B cell (primary cell): ENCODE measurements at regions not wholly inside any gene's neighbourhood (a gene's known extent, or its start where the extent isn't known, plus 50 kb on each side); places are given as distances from the start of the nearest gene placed in this dataset.

Source experiments
- ATAC-seq: fragments of 200-7000 bp; cut with Tn5 transposase; one replicate; pipeline ENCODE4 v1.10.0; 2021; ENCODE audit warnings: low read depth, mild to moderate bottlenecking, moderate number of reproducible peaks, moderate library complexity
- CTCF ChIA-PET: fragments of 350-600 bp; sonication (Branson Sonifier 250); formaldehyde crosslinking; loops from one replicate; lab custom pipeline; 2021; ENCODE audit warnings: antibody characterized with exemption, inconsistent platforms; lab: Charles Lee
- POLR2A ChIA-PET: fragments of 350-600 bp; sonication (Branson Sonifier 250); formaldehyde crosslinking; loops from one replicate; lab custom pipeline; 2021; ENCODE audit warnings: antibody characterized with exemption; lab: Charles Lee
- DNase-seq: peaks from one replicate; pipeline ENCODE4 v3.0.0; 2013
- H2AFZ ChIP-seq: 2 replicates; pipeline ENCODE4 v1.6.1; 2012; ENCODE audit warnings: mild to moderate bottlenecking, low read depth, low read length; ENCODE audit not compliant: insufficient read depth, poor library complexity, severe bottlenecking
- H3K27ac ChIP-seq, 2 donors: 1 replicate in 1 of 2; 2 replicates in 1 of 2; pipeline ENCODE4 v1.5.1; 2012 to 2013; ENCODE audit warnings: low read length in 2 of 2, mild to moderate bottlenecking in 2 of 2, moderate library complexity in 1 of 2
- H3K27me3 ChIP-seq, 4 experiments: fragments of 200-600 bp in 1 of 4; sonication (generic) in 1 of 4; replicated peaks in 1 of 4; 1 replicate in 2 of 4; 2 replicates in 2 of 4; pipeline versions ENCODE4 v1.6.1 to v1.7.0; 2013 to 2016; ENCODE audit warnings: low read length in 3 of 4, mild to moderate bottlenecking in 2 of 4, mixed read lengths in 1 of 4, moderate library complexity in 1 of 4; ENCODE audit not compliant: insufficient read depth in 4 of 4, control insufficient read depth in 3 of 4; ENCODE audit errors: control extremely low read depth in 1 of 4
- H3K36me3 ChIP-seq, 2 experiments: replicated peaks in 1 of 2; 1 replicate in 1 of 2; 2 replicates in 1 of 2; pipeline versions ENCODE4 v1.6.1 to v1.7.1; 2013; ENCODE audit warnings: low read length in 1 of 2; ENCODE audit not compliant: insufficient read depth in 2 of 2, control insufficient read depth in 1 of 2; ENCODE audit errors: control extremely low read depth in 1 of 2, extremely low read depth in 1 of 2
- H3K4me1 ChIP-seq, 2 donors: fragments of 200-600 bp in 1 of 2; sonication (generic) in 1 of 2; 1 replicate in 1 of 2; 2 replicates in 1 of 2; pipeline versions ENCODE4 v1.5.1 to v1.6.1; 2013 to 2017; ENCODE audit warnings: low read length in 2 of 2; ENCODE audit not compliant: control insufficient read depth in 2 of 2, insufficient read depth in 2 of 2
- H3K4me2 ChIP-seq: replicated peaks from 2 replicates; pipeline ENCODE3; 2012; ENCODE audit warnings: mild to moderate bottlenecking, low read depth, low read length; ENCODE audit not compliant: poor library complexity, severe bottlenecking
- H3K4me3 ChIP-seq, 5 experiments: fragments of 200-600 bp in 1 of 5; sonication (generic) in 1 of 5; 1 replicate in 3 of 5; 2 replicates in 2 of 5; pipeline versions ENCODE4 v1.5.1 to v1.7.0; 2011 to 2016; ENCODE audit warnings: low read length in 4 of 5, mild to moderate bottlenecking in 4 of 5, low read depth in 2 of 5, control low read depth in 1 of 5, moderate library complexity in 1 of 5; ENCODE audit not compliant: insufficient read depth in 1 of 5; ENCODE audit errors: control extremely low read depth in 1 of 5, extremely low read depth in 1 of 5
- H3K79me2 ChIP-seq: fragments of 200-600 bp; sonication (generic); one replicate; pipeline ENCODE4 v1.6.0; 2016; ENCODE audit warnings: low read length; ENCODE audit not compliant: control insufficient read depth, insufficient read depth
- H3K9ac ChIP-seq: fragments of 200-600 bp; sonication (generic); 2 replicates; pipeline ENCODE4 v1.6.1; 2017; ENCODE audit warnings: mild to moderate bottlenecking, low read length, moderate library complexity
- H3K9me3 ChIP-seq, 3 donors: one replicate each; pipeline versions ENCODE4 v1.6.1 to v1.7.1; 2013; ENCODE audit warnings: low read length in 2 of 3; ENCODE audit not compliant: control insufficient read depth in 2 of 3, insufficient read depth in 1 of 3; ENCODE audit errors: control extremely low read depth in 1 of 3
- H4K20me1 ChIP-seq: 2 replicates; pipeline ENCODE4 v1.6.0; 2012; ENCODE audit warnings: mild to moderate bottlenecking, low read length; ENCODE audit not compliant: insufficient read depth, control insufficient read depth, poor library complexity, severe bottlenecking
- H3K27ac Mint-ChIP-seq: one replicate; pipeline ENCODE4 v1.8.0; 2021; ENCODE audit warnings: mixed read lengths
- H3K27me3 Mint-ChIP-seq: one replicate; pipeline ENCODE4 v1.8.0; 2021; ENCODE audit warnings: mixed read lengths
- H3K4me1 Mint-ChIP-seq: one replicate; pipeline ENCODE4 v1.8.0; 2021; ENCODE audit warnings: mixed read lengths
- H3K4me3 Mint-ChIP-seq: one replicate; pipeline ENCODE4 v1.8.0; 2021; ENCODE audit warnings: mixed read lengths
- H3K9me3 Mint-ChIP-seq: one replicate; pipeline ENCODE4 v1.8.0; 2022; ENCODE audit warnings: mixed read lengths; ENCODE audit not compliant: insufficient read depth
- EZH2 ChIP-seq: IDR thresholded peaks from 2 replicates; pipeline ENCODE4 v1.6.1; 2012; ENCODE audit warnings: borderline replicate concordance, low read depth, mild to moderate bottlenecking, moderate library complexity, low read length; ENCODE audit not compliant: insufficient read depth, poor library complexity, severe bottlenecking
- WGBS: methylation state at CpG from one replicate; pipeline ENCODE4 v1.1.5; 2013; ENCODE audit warnings: missing lambda C conversion rate; ENCODE audit not compliant: insufficient coverage; 5-methylcytosine and 5-hydroxymethylcytosine counted together
- intact Hi-C: fragments of 100-400 bp; cut with micrococcal nuclease; formaldehyde crosslinking; loops from one replicate; pipeline ENCODE4 v1.10.0; 2022
- TF ChIP-seq, protein P1 (sequence below): fragments of 200-600 bp; IDR thresholded peaks from one replicate; pipeline ENCODE4 v1.8.0; 2022; ENCODE audit warnings: antibody characterized with exemption, mild to moderate bottlenecking

DNA sequence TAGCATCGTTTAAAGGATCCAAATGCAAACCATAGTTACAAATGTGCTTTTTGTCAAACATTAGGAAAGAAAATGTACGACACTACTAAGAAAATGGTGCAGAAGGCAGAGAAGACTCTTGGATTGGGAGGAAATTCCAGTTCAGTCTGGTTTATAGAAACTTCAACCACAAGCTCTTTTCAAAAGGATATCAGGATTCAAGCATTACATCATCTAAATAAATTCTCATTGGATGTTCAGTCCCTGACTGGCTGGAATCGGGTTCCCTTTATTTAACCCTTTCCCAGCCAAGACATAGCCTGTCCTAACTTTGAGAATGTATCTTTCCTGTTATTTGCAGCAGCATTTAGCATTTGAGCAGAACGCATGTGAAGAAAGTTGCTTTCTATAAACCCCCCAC, 184.6 kb downstream of the LMO4 start:
- intact Hi-C loops: no loop called here
- CTCF ChIA-PET: no interaction called here
- WGBS: 100% methylated on average over 2 of the region's 4 CpGs
- Histone ChIP-seq H3K9me3 (no peaks in the 10 kb centered on the region), H3K27me3 (no peaks in the 10 kb centered on the region), H3K36me3 (no peaks in the 10 kb centered on the region), H2AFZ (no peak overlapping the region), H3K4me3 (no peak overlapping the region), H3K27ac (no peak overlapping the region), H3K9ac (no peak overlapping the region), H3K4me1 (no peaks in the 10 kb centered on the region), H4K20me1 (no peaks in the 10 kb centered on the region), H3K79me2 (no peaks in the 10 kb centered on the region), H3K4me2 (no peak overlapping the region)
- DNase-seq (no peak), ATAC-seq (no peak)
- no peaks in the 10 kb centered on the region for H3K9me3 Mint-ChIP-seq
- POLR2A ChIA-PET: no interaction called here
- H3K4me1 Mint-ChIP-seq: no peaks in the 10 kb centered on the region
- TF ChIP-seq EZH2: no peak
- TF ChIP-seq, protein P1, sequence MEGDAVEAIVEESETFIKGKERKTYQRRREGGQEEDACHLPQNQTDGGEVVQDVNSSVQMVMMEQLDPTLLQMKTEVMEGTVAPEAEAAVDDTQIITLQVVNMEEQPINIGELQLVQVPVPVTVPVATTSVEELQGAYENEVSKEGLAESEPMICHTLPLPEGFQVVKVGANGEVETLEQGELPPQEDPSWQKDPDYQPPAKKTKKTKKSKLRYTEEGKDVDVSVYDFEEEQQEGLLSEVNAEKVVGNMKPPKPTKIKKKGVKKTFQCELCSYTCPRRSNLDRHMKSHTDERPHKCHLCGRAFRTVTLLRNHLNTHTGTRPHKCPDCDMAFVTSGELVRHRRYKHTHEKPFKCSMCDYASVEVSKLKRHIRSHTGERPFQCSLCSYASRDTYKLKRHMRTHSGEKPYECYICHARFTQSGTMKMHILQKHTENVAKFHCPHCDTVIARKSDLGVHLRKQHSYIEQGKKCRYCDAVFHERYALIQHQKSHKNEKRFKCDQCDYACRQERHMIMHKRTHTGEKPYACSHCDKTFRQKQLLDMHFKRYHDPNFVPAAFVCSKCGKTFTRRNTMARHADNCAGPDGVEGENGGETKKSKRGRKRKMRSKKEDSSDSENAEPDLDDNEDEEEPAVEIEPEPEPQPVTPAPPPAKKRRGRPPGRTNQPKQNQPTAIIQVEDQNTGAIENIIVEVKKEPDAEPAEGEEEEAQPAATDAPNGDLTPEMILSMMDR: no peak
- peaks cover 3% of the 10 kb centered on the region for H3K27me3 Mint-ChIP-seq
- no peak overlapping the region for H3K27ac Mint-ChIP-seq
- H3K4me3 Mint-ChIP-seq: no peak overlapping the region

DNA sequence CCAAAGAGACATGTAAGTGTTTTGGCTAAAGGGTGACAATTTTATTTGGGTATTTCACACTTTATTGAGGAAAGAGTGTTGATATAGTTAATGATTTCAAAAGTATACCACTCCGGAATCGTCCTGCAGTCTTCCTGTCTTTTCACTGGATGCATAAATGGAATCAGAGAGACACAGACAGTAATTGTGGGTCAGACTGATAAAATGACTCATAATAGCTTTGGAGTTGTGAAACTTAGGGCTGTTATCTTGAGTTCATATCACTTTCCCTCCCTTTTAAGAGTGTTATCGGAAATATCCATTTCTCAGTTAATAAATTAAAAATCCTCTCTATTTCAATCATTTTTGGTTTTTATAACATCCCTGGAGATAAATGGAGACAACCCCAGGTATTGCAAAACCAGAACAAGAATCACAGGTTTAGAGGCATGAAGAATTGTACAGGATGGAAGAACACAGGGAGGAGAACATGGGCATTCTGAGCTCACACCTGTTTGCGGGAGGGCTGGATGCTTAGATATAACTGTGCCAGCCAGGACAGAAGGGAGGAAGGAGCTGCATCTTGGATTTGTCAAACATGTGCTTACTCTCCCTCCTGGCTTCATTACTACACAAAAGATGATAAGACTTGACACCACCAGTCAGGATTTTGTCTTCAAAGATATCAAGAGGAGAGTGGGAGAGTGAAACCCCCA, 185.4 kb downstream of the LMO4 start:
- no peaks in the 10 kb centered on the region for H3K9me3 ChIP-seq
- H3K27me3 ChIP-seq: no peaks in the 10 kb centered on the region
- Mint-ChIP-seq H3K4me1 (peaks cover 4% of the 10 kb centered on the region), H3K27ac (no peak overlapping the region), H3K4me3 (no peak overlapping the region), H3K9me3 (no peaks in the 10 kb centered on the region), H3K27me3 (peaks cover 3% of the 10 kb centered on the region)
- no peak overlapping the region for H3K27ac ChIP-seq
- no peaks in the 10 kb centered on the region for H3K79me2 ChIP-seq
- H2AFZ ChIP-seq: no peak overlapping the region
- CTCF ChIA-PET: no interaction called here
- intact Hi-C loops: no loop called here
- no CpG with 5 or more reads among the region's 4 CpGs for WGBS
- H4K20me1 ChIP-seq: no peaks in the 10 kb centered on the region
- POLR2A ChIA-PET: no interaction called here
- TF ChIP-seq, protein P1: no peak
- TF ChIP-seq EZH2: no peak
- no peaks in the 10 kb centered on the region for H3K4me1 ChIP-seq
- no peak overlapping the region for H3K4me3 ChIP-seq
- H3K9ac ChIP-seq: no peak overlapping the region
- ATAC-seq (no peak), DNase-seq (no peak)
- H3K4me2 ChIP-seq: no peak overlapping the region
- no peaks in the 10 kb centered on the region for H3K36me3 ChIP-seq
